Activated T-helper 17 cell treated with anti-CD3 and anti-CD28 coated beads, Interleukin-2, amount 50 U/mL, for 72 hours (primary cell): ENCODE measurements at regions not wholly inside any gene's neighbourhood (a gene's known extent, or its start where the extent isn't known, plus 50 kb on each side); places are given as distances from the start of the nearest gene placed in this dataset.

Experiments used
- ATAC-seq: fragments of 150-1000 bp; cut with Tn5 transposase; replicated peaks from 2 replicates; pipeline ENCODE4 v1.10.0; 2021; ENCODE audit warnings: mild to moderate bottlenecking, moderate library complexity
- H3K27ac Mint-ChIP-seq: one replicate; pipeline ENCODE4 v1.8.0; 2022; ENCODE audit warnings: mixed read lengths
- H3K27me3 Mint-ChIP-seq: one replicate; pipeline ENCODE4 v1.8.0; 2022; ENCODE audit warnings: mixed read lengths
- H3K36me3 Mint-ChIP-seq: one replicate; pipeline ENCODE4 v1.8.0; 2022; ENCODE audit warnings: low read depth, mild to moderate bottlenecking, mixed read lengths
- H3K4me1 Mint-ChIP-seq: one replicate; pipeline ENCODE4 v1.8.0; 2022; ENCODE audit warnings: mixed read lengths
- H3K4me3 Mint-ChIP-seq: one replicate; pipeline ENCODE4 v1.8.0; 2022; ENCODE audit warnings: mild to moderate bottlenecking, mixed read lengths
- H3K9me3 Mint-ChIP-seq: one replicate; pipeline ENCODE4 v1.8.0; 2022; ENCODE audit warnings: mixed read lengths

DNA sequence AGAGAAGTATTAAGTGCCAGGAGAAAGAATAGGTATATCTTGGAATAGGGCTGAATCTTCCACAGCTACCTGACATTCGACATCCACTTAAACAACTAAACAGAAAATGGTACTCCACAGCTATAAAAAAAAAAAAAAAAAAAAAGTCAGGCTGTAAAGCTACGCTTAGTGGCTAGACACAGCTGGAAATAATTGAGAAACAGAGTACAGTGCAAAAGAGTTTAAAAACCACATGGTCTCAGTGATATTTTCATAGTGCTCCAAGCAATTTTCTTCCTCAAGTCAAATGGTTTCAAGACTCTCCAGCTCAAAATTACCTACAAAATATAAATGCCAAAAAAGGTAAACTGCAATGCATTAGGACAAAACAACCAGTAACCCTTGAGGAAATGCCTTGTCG, 607.1 kb downstream of the KCNJ2 start:
- H3K4me3 Mint-ChIP-seq, result no peak overlapping the region
- no peak overlapping the region for H3K27ac Mint-ChIP-seq
- H3K4me1 Mint-ChIP-seq, result no peaks in the 10 kb centered on the region
- no peaks in the 10 kb centered on the region for H3K36me3 Mint-ChIP-seq
- peaks cover 4% of the 10 kb centered on the region for H3K27me3 Mint-ChIP-seq
- no peaks in the 10 kb centered on the region for H3K9me3 Mint-ChIP-seq
- no peak for ATAC-seq

DNA sequence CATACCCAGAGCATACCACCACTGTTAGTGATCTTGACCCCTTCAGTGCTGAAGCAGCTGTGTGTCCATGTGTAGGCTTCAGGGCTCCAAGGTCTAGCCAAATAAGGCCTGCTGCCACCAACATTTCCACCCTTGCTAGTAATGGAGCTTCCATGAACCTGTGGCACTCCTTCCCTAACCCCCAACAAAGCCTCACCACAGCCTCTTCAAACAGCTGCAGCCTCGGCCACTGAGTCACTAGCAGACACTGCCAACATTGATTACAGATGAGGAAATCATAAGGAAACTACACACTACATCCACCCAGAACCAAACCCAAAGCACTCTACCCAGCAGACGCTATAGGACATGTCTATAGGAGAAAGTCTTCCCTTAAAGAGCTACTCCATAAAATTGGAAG, 610.7 kb downstream of the KCNJ2 start:
- Mint-ChIP-seq H3K36me3 (no peaks in the 10 kb centered on the region), H3K9me3 (no peaks in the 10 kb centered on the region), H3K4me1 (no peaks in the 10 kb centered on the region), H3K4me3 (no peak overlapping the region), H3K27me3 (peaks cover 4% of the 10 kb centered on the region), H3K27ac (no peak overlapping the region)
- ATAC-seq, result no peak

DNA sequence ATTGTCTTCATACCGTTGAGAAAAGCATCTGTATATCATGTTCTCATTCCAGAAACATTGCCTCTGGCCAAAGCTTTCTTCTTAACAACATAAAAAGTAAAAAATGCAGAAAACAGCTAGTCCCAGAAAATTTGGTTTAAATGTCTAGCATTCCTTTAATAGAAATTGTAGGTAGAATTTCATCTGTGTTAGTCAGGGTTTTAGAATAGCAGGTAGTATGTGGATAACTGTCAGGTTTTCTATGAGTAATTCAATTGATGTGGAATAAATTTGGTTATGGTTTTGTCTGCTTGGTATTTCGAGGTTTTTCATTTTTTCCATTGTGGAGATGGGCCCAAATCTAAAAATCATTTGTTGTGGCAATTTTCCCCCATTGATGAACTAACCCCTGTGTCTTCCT, 616.7 kb downstream of the KCNJ2 start:
- no peak for ATAC-seq
- Mint-ChIP-seq H3K27me3 (peaks cover 6% of the 10 kb centered on the region), H3K4me1 (no peaks in the 10 kb centered on the region), H3K4me3 (no peak overlapping the region), H3K27ac (no peak overlapping the region), H3K36me3 (no peaks in the 10 kb centered on the region), H3K9me3 (no peaks in the 10 kb centered on the region)

DNA sequence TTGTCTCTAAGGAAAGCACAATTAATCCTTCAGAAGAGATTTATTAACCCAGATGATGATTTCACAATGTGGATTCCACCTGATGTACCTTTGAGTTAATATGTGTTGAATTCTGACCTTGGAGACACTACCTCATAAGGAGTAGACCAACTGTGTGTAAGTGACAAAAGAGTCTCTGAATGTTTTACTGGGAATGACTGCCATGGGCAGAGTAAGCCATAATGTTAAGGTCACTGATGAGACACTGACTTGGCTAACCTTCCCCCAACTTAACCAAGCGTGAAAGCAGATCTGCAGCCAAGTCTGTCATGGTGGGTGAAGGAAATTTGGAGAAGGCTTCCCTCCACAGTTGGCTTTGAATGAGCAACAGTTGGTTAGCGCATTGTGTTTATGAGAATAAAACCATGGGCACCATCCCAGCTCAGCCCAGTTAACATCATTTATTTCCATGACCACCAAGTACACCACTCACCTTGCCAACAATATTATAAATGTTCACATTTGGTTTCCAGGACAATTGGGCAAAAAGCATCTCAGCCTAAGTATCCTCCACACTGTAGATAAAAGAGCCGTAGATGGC, 618.5 kb downstream of the KCNJ2 start:
- H3K27me3 Mint-ChIP-seq, result peaks cover 5% of the 10 kb centered on the region
- no peak overlapping the region for H3K27ac Mint-ChIP-seq
- H3K4me1 Mint-ChIP-seq, result no peaks in the 10 kb centered on the region
- no peak for ATAC-seq
- H3K9me3 Mint-ChIP-seq, result no peaks in the 10 kb centered on the region
- H3K4me3 Mint-ChIP-seq, result no peak overlapping the region
- H3K36me3 Mint-ChIP-seq, result no peaks in the 10 kb centered on the region

DNA sequence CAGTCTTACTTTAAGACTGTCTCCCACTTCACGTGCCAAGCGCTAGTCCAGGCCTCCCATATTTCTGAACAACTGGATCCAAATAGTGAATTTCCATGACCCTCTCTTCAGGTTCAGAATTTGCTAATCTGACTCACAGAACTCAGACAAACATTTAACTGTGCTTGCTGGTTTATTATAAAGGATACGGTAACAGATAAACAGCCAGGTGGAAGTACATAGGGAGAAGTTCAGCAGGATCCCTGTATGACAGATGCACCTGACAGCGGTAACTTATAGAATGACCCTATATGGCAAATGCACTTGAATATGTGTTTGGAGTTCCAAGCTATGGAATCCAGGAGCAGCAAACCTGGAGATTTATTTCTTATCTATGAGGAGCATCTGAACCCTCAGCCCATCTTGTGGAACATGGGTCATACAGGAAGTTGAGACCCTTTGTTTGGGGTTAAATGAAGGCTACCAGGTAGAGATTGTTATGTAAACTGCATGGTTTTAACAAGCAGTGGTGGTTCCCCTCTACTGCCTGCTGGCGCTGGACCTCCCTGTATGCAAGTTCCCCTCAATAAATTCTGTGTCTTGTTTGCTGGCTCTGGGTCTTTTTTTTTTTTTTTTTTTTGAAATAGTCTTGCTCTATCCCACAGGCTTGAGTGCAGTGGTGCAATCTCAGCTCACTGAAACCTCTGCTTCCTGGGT, 622.6 kb downstream of the KCNJ2 start:
- no peak overlapping the region for H3K4me3 Mint-ChIP-seq
- H3K27ac Mint-ChIP-seq, result no peak overlapping the region
- no peaks in the 10 kb centered on the region for H3K36me3 Mint-ChIP-seq
- no peaks in the 10 kb centered on the region for H3K4me1 Mint-ChIP-seq
- ATAC-seq, result no peak
- H3K9me3 Mint-ChIP-seq, result no peaks in the 10 kb centered on the region
- peaks cover 9% of the 10 kb centered on the region for H3K27me3 Mint-ChIP-seq

DNA sequence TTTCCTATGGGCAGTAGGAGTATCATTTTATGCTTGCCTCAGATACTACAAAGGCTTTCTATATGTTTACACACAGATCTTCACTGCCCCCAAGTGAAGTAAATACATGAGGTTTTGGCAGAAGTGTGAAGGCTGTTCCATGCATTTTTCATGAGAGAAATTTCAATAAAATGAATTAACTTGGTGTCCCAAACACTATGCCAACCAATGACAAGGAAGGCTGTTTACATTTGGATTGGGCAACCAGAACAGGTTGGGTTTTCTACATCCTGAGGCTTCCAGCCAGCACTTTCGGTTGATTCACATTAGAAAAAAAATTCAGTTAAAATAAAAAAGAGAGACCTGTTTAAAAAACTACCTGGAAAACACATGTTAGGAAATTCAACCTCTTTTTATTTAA, 625.4 kb downstream of the KCNJ2 start:
- H3K9me3 Mint-ChIP-seq, result no peaks in the 10 kb centered on the region
- ATAC-seq, result no peak
- no peak overlapping the region for H3K27ac Mint-ChIP-seq
- H3K27me3 Mint-ChIP-seq, result peaks cover 4% of the 10 kb centered on the region
- no peak overlapping the region for H3K4me3 Mint-ChIP-seq
- no peaks in the 10 kb centered on the region for H3K36me3 Mint-ChIP-seq
- H3K4me1 Mint-ChIP-seq, result no peaks in the 10 kb centered on the region

DNA sequence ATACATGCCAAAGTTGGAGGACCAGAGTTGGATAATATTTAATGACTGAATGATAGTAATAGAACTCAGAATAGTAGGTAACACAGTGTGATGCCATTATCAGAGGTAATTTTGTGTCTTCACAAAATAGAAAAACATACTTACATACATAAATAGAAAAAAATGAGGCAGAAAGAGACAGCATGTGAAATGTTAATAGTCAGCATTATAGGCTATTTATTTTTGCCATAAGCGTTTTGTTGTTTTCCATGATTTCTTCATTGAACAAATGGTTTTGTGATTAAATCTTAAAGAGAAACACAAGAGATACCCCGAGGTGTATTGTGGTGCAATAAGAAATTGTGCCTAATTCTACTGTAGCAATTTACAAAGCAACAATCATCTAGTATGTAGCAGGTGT, 626.3 kb downstream of the KCNJ2 start:
- Mint-ChIP-seq H3K4me3 (no peak overlapping the region), H3K4me1 (no peaks in the 10 kb centered on the region), H3K9me3 (no peaks in the 10 kb centered on the region), H3K27ac (no peak overlapping the region), H3K27me3 (peaks cover 4% of the 10 kb centered on the region), H3K36me3 (no peaks in the 10 kb centered on the region)
- no peak for ATAC-seq

DNA sequence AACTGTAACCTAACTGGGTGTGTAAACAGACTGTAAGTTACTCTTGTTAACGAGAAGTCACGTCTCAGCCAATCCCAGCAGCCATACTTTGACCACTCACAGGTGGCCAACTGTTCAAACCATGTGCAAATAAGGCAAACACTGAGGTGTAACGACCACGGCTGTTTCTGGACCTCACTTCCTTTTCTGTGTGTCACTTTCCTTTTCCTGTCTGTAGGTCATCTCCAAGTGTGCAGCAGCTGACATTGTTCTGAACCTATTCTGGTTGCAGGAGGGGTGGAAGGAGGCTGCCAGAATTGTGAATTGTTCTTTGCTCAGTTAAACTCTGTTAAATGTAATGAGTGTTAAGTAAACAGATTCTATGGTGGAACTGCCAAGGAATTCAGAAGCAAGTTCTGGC, 627.4 kb downstream of the KCNJ2 start:
- no peak for ATAC-seq
- H3K27me3 Mint-ChIP-seq, result peaks cover 4% of the 10 kb centered on the region
- H3K4me1 Mint-ChIP-seq, result no peaks in the 10 kb centered on the region
- no peaks in the 10 kb centered on the region for H3K36me3 Mint-ChIP-seq
- no peak overlapping the region for H3K27ac Mint-ChIP-seq
- H3K4me3 Mint-ChIP-seq, result no peak overlapping the region
- H3K9me3 Mint-ChIP-seq, result no peaks in the 10 kb centered on the region

DNA sequence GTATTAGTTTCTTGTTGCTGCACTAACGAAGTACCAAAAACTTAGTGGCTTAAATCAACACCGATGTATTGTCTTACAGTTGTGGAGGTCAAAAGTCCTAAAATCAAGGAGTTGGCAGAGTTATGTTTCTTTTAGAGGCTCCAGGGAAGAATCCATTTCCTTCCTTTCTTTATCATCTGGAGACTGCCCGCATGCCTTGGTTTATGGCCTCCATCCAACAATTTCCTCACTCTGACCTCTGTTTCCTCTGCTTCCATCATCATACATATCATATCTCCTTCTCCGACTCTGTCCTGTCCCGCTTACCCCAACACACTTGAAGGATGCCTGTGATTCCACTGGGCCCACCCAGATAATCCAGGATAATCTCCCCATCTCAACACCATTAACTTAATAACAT, 627.8 kb downstream of the KCNJ2 start:
- no peaks in the 10 kb centered on the region for H3K4me1 Mint-ChIP-seq
- ATAC-seq, result no peak
- H3K27me3 Mint-ChIP-seq, result peaks cover 4% of the 10 kb centered on the region
- H3K9me3 Mint-ChIP-seq, result no peaks in the 10 kb centered on the region
- H3K4me3 Mint-ChIP-seq, result no peak overlapping the region
- no peaks in the 10 kb centered on the region for H3K36me3 Mint-ChIP-seq
- H3K27ac Mint-ChIP-seq, result no peak overlapping the region

DNA sequence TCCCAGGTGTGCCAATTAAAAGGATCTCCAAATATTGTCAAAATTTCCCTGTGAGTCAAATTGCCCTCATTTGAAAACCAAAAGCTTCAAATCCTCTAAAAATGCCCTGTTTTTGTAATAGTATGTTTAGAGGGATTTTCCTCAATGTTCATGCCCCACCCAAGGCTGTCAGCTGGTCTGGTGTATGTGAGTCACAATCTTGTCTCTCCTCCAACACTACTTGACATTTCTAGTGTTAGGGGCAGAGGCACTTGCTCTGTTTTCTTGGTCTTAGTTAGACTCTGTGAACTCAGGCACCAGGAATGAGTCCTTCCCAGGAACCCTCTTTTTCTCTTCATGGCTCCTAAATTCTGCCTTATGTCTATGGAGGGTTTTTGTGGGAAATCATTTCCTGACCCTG, 634.8 kb downstream of the KCNJ2 start:
- H3K27me3 Mint-ChIP-seq, result no peaks in the 10 kb centered on the region
- ATAC-seq, result no peak
- no peak overlapping the region for H3K4me3 Mint-ChIP-seq
- no peaks in the 10 kb centered on the region for H3K4me1 Mint-ChIP-seq
- no peak overlapping the region for H3K27ac Mint-ChIP-seq
- peaks cover 4% of the 10 kb centered on the region for H3K9me3 Mint-ChIP-seq
- no peaks in the 10 kb centered on the region for H3K36me3 Mint-ChIP-seq

DNA sequence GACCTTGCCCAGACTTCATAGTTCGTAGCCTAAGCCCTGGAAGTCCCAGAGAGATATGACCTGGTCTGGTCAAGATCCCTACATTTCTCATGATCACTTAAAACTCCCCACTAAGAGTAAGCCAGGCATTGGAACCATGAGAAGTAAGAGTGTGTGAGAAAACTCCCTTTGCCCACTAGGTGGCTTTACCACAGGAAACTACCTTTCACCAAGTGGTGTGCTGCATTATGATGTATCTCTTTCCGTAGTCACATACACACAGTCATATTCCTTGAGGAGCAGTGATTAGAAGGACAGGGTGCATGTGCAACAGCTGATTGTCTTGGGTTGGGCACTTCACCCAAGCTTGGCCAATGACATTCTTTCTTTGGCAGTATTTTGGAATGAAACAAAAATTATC, 639.3 kb downstream of the KCNJ2 start:
- no peak overlapping the region for H3K27ac Mint-ChIP-seq
- ATAC-seq, result no peak
- no peak overlapping the region for H3K4me3 Mint-ChIP-seq
- no peaks in the 10 kb centered on the region for H3K4me1 Mint-ChIP-seq
- H3K27me3 Mint-ChIP-seq, result peaks cover 3% of the 10 kb centered on the region
- no peaks in the 10 kb centered on the region for H3K9me3 Mint-ChIP-seq
- no peaks in the 10 kb centered on the region for H3K36me3 Mint-ChIP-seq

DNA sequence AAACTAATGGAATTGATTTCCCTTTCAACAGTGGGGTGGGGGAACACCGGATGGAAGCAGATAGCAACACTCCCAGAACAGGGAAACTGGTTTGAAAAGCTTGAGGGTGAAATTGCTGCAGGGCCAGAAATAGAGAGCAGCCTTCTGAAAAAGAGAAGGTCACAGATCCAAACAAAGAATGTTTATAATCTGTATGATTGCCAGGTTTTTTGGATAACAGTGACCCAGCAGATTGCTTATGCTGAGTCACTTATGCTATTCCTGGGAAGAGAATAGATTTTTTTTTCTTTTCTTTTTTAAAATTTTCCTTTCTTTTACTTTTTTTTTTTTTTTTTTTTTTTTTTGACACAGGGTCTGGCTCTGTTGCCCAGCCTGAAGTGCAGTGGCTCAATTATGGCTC, 641.3 kb downstream of the KCNJ2 start:
- Mint-ChIP-seq H3K27ac (no peak overlapping the region), H3K36me3 (no peaks in the 10 kb centered on the region), H3K4me1 (no peaks in the 10 kb centered on the region), H3K9me3 (no peaks in the 10 kb centered on the region), H3K4me3 (no peak overlapping the region), H3K27me3 (peaks cover 3% of the 10 kb centered on the region)
- ATAC-seq, result no peak

DNA sequence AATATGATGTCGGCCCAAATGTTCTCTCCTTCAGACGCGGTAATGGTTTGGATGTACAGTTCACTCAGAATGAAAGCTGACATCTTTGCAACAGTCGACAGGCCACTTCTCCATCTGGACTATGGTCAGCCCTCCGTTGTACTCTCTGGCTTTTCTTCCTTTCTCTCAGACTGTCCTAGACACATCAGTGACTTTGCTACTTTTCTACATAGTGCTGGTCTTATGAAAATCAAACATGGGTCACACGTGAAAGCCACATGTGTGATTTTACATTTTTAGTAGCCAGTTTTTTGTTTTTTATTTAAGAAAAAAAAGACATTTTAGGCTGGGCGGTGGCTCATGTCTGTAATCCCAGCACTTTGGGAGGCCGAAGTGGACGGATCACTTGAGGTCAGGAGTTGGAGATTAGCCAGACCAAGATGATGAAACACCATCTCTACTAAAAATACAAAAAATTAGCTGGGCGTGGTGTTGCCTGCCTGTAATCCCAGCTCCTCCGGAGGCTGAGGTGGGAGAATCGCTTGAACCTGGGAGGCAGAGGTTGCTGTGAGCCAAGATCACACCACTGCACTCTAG, 644.1 kb downstream of the KCNJ2 start:
- H3K36me3 Mint-ChIP-seq, result no peaks in the 10 kb centered on the region
- no peaks in the 10 kb centered on the region for H3K9me3 Mint-ChIP-seq
- H3K27ac Mint-ChIP-seq, result no peak overlapping the region
- H3K4me3 Mint-ChIP-seq, result no peak overlapping the region
- no peak for ATAC-seq
- no peaks in the 10 kb centered on the region for H3K4me1 Mint-ChIP-seq
- H3K27me3 Mint-ChIP-seq, result peaks cover 3% of the 10 kb centered on the region

DNA sequence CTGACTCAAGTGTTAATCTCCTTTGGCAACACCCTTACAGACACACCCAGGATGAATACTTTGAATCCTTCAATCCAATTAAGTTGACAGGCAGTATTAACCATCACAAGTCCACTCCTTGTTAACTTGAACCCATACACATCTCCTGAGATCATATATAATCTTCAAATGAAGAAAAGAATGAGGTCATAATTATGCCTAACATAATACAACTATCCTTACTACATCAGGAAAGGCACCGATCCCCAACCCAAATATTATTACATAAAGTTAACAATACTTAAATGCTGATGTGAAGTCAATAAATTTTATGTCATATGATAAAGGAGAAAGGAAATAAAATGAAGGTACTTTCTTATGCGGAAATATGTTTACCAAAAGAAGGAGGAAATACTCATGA, 649.9 kb downstream of the KCNJ2 start:
- no peaks in the 10 kb centered on the region for H3K36me3 Mint-ChIP-seq
- no peak for ATAC-seq
- no peaks in the 10 kb centered on the region for H3K27me3 Mint-ChIP-seq
- no peak overlapping the region for H3K4me3 Mint-ChIP-seq
- H3K9me3 Mint-ChIP-seq, result peaks cover 8% of the 10 kb centered on the region
- H3K4me1 Mint-ChIP-seq, result no peaks in the 10 kb centered on the region
- no peak overlapping the region for H3K27ac Mint-ChIP-seq

DNA sequence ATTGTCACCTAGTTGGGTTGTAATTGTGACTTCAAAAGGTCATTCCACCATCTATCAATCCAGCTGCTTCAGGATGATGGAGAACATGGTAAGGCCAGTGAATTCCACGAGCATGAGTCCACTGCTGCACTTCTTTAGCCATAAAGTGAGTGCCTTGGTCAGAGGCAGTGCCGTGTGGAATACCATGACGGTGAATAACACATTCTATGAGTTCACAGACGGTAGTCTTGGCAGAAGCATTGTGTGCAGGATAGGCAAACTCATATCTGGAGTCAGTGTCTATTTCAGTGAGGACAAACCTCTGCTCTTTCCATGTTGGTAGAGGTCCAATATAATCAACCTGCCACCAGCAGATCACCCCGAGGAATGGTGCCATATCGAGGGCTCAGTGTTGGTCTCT, 650.9 kb downstream of the KCNJ2 start:
- Mint-ChIP-seq H3K36me3 (no peaks in the 10 kb centered on the region), H3K27ac (no peak overlapping the region), H3K27me3 (no peaks in the 10 kb centered on the region), H3K4me1 (no peaks in the 10 kb centered on the region), H3K4me3 (no peak overlapping the region), H3K9me3 (peaks cover 8% of the 10 kb centered on the region)
- no peak for ATAC-seq
